ENCODE measurements at regions not wholly inside any gene's neighbourhood (a gene's known extent, or its start where the extent isn't known, plus 50 kb on each side); places are given as distances from the start of the nearest gene placed in this dataset.

DNA sequence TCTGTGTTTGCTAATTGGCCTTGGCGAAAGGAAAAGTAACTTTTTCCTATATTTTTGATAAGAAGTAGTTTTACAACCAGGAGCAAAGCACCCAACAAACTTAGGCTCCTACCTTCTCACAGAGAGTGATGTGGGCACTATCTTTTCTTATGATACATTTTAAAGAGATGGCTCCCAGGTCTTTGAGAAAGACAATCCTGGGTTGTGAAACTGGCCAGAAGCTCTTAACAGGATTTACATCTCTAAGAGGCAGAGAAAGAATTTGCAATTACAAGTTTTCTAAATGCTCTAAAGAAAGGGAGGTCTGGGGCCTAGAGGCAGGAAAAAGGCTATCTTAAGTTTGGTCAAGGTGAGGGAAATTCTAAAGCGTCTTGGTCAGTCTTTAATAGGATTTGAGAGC is 609.7 kb downstream of the VGLL3 start:
- no peak for TF ChIP-seq EZH2phosphoT487 (IDR thresholded peaks at IDR 0.05; ENCODE audit: insufficient read depth, low read depth)
- TF ChIP-seq EZH2 (IDR thresholded peaks at IDR 0.05; ENCODE audit: insufficient read depth, poor library complexity, severe bottlenecking), result no peak

All from GM23248 (cell line).